Astrocyte (in vitro differentiated cells and primary cell): ENCODE measurements at regions not wholly inside any gene's neighbourhood (a gene's known extent, or its start where the extent isn't known, plus 50 kb on each side); places are given as distances from the start of the nearest gene placed in this dataset.

ENCODE experiments used
- EZH2 ChIP-seq: IDR thresholded peaks from 2 replicates; pipeline ENCODE4 v1.6.1; 2012; ENCODE audit warnings: mild to moderate bottlenecking, low read length, inconsistent platforms; ENCODE audit not compliant: insufficient read depth
- TF ChIP-seq, protein P1 (sequence below): IDR thresholded peaks from 2 replicates; pipeline ENCODE4 v1.5.1; 2011; ENCODE audit warnings: low read depth, mild to moderate bottlenecking, inconsistent platforms, low read length, moderate library complexity; ENCODE audit not compliant: insufficient read depth

DNA sequence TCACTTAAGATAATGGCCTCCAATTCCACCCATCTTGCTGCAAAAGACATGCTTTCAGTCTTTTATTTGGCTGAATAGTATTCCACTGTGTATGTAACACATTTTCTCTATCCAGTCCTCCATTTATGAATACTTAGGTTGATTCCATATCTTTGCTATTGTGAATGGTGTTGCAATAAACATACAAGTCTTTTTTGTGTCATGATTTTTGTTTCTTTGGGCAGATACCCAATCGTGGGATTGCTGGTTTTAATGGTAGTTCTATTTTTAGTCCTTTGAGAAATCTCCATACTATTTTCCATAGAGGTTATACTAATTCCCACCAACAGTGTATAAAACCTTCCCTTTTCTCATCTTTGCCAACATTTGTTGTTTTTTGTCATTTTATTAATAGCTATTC is 180.9 kb downstream of the SMIM20 start:
- TF ChIP-seq, protein P1, sequence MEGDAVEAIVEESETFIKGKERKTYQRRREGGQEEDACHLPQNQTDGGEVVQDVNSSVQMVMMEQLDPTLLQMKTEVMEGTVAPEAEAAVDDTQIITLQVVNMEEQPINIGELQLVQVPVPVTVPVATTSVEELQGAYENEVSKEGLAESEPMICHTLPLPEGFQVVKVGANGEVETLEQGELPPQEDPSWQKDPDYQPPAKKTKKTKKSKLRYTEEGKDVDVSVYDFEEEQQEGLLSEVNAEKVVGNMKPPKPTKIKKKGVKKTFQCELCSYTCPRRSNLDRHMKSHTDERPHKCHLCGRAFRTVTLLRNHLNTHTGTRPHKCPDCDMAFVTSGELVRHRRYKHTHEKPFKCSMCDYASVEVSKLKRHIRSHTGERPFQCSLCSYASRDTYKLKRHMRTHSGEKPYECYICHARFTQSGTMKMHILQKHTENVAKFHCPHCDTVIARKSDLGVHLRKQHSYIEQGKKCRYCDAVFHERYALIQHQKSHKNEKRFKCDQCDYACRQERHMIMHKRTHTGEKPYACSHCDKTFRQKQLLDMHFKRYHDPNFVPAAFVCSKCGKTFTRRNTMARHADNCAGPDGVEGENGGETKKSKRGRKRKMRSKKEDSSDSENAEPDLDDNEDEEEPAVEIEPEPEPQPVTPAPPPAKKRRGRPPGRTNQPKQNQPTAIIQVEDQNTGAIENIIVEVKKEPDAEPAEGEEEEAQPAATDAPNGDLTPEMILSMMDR, result no peak
- no peak for TF ChIP-seq EZH2
